ENCODE measurements at regions not wholly inside any gene's neighbourhood (a gene's known extent, or its start where the extent isn't known, plus 50 kb on each side); places are given as distances from the start of the nearest gene placed in this dataset.

DNA sequence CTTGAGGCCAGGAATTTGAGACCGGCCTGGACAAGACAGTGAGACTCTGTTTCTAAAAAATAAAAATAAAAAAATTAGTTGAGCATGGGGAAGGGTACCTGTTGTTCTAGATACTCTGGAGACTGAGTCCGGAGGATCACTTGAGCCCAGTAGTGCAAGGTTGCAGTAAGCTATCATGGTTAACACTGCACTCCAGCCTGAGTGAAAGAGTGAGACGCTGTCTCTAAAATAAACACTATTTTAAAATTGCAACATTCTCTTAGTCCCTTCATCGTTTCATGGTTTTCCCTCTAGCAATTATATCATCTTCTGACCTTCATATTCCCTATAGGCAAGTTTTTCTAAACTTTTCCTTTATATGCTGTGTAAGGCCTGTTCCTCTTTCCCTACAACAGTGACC, 248.5 kb downstream of the VAPA start:
- Histone ChIP-seq H4K20me1 (ENCODE audit: insufficient read depth) (no peaks in the 10 kb centered on the region), H3K9ac (ENCODE audit: low read length) (no peak overlapping the region), H3K27me3 (ENCODE audit: insufficient read depth, low read length) (no peaks in the 10 kb centered on the region), H3K9me3 (ENCODE audit: control insufficient read depth in 1 of 2, insufficient read depth in 1 of 2, low read depth in 1 of 2, low read length in 2 of 2) (no peaks in the 10 kb centered on the region), H3K4me3 (replicated peaks in 1 of 2; ENCODE audit: low read depth in 1 of 2, low read length in 2 of 2) (no peak overlapping the region), H3K4me1 (ENCODE audit: control insufficient read depth in 1 of 2, insufficient read depth in 2 of 2, low read length in 2 of 2) (no peaks in the 10 kb centered on the region), H3K27ac (ENCODE audit: low read depth, low read length) (no peak overlapping the region), H3K4me2 (ENCODE audit: low read length) (no peak overlapping the region), H3K79me2 (ENCODE audit: insufficient read depth, low read length) (no peaks in the 10 kb centered on the region), H3K36me3 (ENCODE audit: control insufficient read depth in 1 of 2, insufficient read depth in 2 of 2, low read length in 2 of 2) (no peaks in the 10 kb centered on the region), H2AFZ (ENCODE audit: low read depth, low read length, poor library complexity, severe bottlenecking) (no peak overlapping the region), H3K9me2 (ENCODE audit: insufficient read depth) (no peaks in the 10 kb centered on the region)
- ATAC-seq, result no peak
- no TSS peak for BruUV-seq (replicated peaks)
- POLR2A ChIA-PET, result no interaction called here
- RAD21 ChIA-PET (ENCODE audit: low non-redundant PET in 1 of 2, low total read pairs in 2 of 2, uncharacterized antibody in 2 of 2, unreplicated experiment in 2 of 2), result no interaction called here
- intact Hi-C loops (cut with micrococcal nuclease), result no loop called here
- TF ChIP-seq SP1 (IDR thresholded peaks at IDR 0.05; ENCODE audit: low read depth) (no peak), CBX3 (IDR thresholded peaks at IDR 0.05; ENCODE audit: low read depth) (no peak), RAD21 (IDR thresholded peaks at IDR 0.05; ENCODE audit: low read depth) (no peak), ZNF274 (IDR thresholded peaks at IDR 0.05; ENCODE audit: low read depth, low read length) (no peak), FOSL1 (IDR thresholded peaks at IDR 0.05; ENCODE audit: low read depth) (no peak), JUND (IDR thresholded peaks at IDR 0.05) (no peak), EGR1 (IDR thresholded peaks at IDR 0.05; ENCODE audit: low read depth) (no peak), POLR2A (IDR thresholded peaks at IDR 0.05; ENCODE audit: borderline replicate concordance, extremely low read depth, insufficient read depth, insufficient read length) (no peak), SIN3A (IDR thresholded peaks at IDR 0.05; ENCODE audit: low read depth) (no peak)
- TF ChIP-seq, protein P1, sequence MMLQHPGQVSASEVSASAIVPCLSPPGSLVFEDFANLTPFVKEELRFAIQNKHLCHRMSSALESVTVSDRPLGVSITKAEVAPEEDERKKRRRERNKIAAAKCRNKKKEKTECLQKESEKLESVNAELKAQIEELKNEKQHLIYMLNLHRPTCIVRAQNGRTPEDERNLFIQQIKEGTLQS (IDR thresholded peaks at IDR 0.05), result no peak
- CTCF ChIA-PET, result no interaction called here
- DNase-seq (ENCODE audit: low read depth, low spot score), result no peak

GRCh38 chr18:10164271-10165071, 250.7 kb downstream of the VAPA start:
- no peak for DNase-seq (ENCODE audit: low read depth, low spot score)
- Histone ChIP-seq H2AFZ (ENCODE audit: low read depth, low read length, poor library complexity, severe bottlenecking) (no peak overlapping the region), H3K9me2 (ENCODE audit: insufficient read depth) (no peaks in the 10 kb centered on the region), H3K4me3 (replicated peaks in 1 of 2; ENCODE audit: low read depth in 1 of 2, low read length in 2 of 2) (no peak overlapping the region), H3K9me3 (ENCODE audit: control insufficient read depth in 1 of 2, insufficient read depth in 1 of 2, low read depth in 1 of 2, low read length in 2 of 2) (no peaks in the 10 kb centered on the region), H3K27ac (ENCODE audit: low read depth, low read length) (no peak overlapping the region), H4K20me1 (ENCODE audit: insufficient read depth) (no peaks in the 10 kb centered on the region), H3K79me2 (ENCODE audit: insufficient read depth, low read length) (no peaks in the 10 kb centered on the region), H3K36me3 (ENCODE audit: control insufficient read depth in 1 of 2, insufficient read depth in 2 of 2, low read length in 2 of 2) (no peaks in the 10 kb centered on the region), H3K27me3 (ENCODE audit: insufficient read depth, low read length) (no peaks in the 10 kb centered on the region), H3K9ac (ENCODE audit: low read length) (no peak overlapping the region), H3K4me1 (ENCODE audit: control insufficient read depth in 1 of 2, insufficient read depth in 2 of 2, low read length in 2 of 2) (no peaks in the 10 kb centered on the region), H3K4me2 (ENCODE audit: low read length) (no peak overlapping the region)
- BruUV-seq (replicated peaks), result no TSS peak
- intact Hi-C loops (cut with micrococcal nuclease), result no loop called here
- POLR2A ChIA-PET, result no interaction called here
- no peak for TF ChIP-seq YY1 (IDR thresholded peaks at IDR 0.05; ENCODE audit: extremely low read depth, insufficient replicate concordance, low read depth, low read length)
- RAD21 ChIA-PET (ENCODE audit: low non-redundant PET in 1 of 2, low total read pairs in 2 of 2, uncharacterized antibody in 2 of 2, unreplicated experiment in 2 of 2), result no interaction called here
- no peak for ATAC-seq
- CTCF ChIA-PET, result no interaction called here

Data from HCT116 (cell line).